Sigmoid colon (tissue), 6 donors: ENCODE measurements at regions not wholly inside any gene's neighbourhood (a gene's known extent, or its start where the extent isn't known, plus 50 kb on each side); places are given as distances from the start of the nearest gene placed in this dataset.

ENCODE experiments used
- DNase-seq: peaks from one replicate; pipeline ENCODE4 v3.0.0-alpha.2; 2019
- H3K27ac ChIP-seq, 4 donors: fragments of 200-600 bp; sonication (generic); one replicate each; pipeline ENCODE4 v1.5.1; 2016 to 2019; ENCODE audit warnings: mild to moderate bottlenecking in 1 of 4
- H3K27me3 ChIP-seq, 3 donors: fragments of 200-600 bp; sonication (generic); one replicate each; pipeline ENCODE4 v1.5.1; 2019; ENCODE audit warnings: mild to moderate bottlenecking in 1 of 3
- H3K36me3 ChIP-seq, 4 donors: fragments of 200-600 bp; sonication (generic); one replicate each; pipeline ENCODE4 v1.5.1; 2016 to 2019
- H3K4me1 ChIP-seq, 4 donors: fragments of 200-600 bp; sonication (generic); one replicate each; pipeline ENCODE4 v1.5.1; 2017 to 2019
- H3K4me3 ChIP-seq, 4 donors: fragments of 200-600 bp; sonication (generic); one replicate each; pipeline ENCODE4 v1.5.1; 2017 to 2019; ENCODE audit warnings: mild to moderate bottlenecking in 2 of 4, moderate library complexity in 1 of 4
- H3K9me3 ChIP-seq, 4 donors: fragments of 200-600 bp in 3 of 4; sonication (generic) in 3 of 4; one replicate each; pipeline versions ENCODE4 v1.5.1 to v1.6.1; 2013 to 2019
- CTCF ChIP-seq, 4 experiments: fragments of 450-650 bp in 3 of 4; fragments of 200-600 bp in 1 of 4; IDR thresholded peaks; one replicate each; pipeline ENCODE4 v1.5.1; 2016 to 2019; ENCODE audit warnings: antibody characterized with exemption in 4 of 4, mild to moderate bottlenecking in 3 of 4, moderate library complexity in 2 of 4
- EP300 ChIP-seq, 4 donors: sonication (generic); formaldehyde crosslinking; IDR thresholded peaks; one replicate each; pipeline ENCODE4 v1.6.1; 2017; ENCODE audit warnings: antibody characterized with exemption in 4 of 4
- POLR2A ChIP-seq, 2 donors: fragments of 450-650 bp; IDR thresholded peaks; one replicate each; pipeline ENCODE4 v1.6.1; 2016; ENCODE audit warnings: antibody characterized with exemption in 2 of 2, mild to moderate bottlenecking in 2 of 2, moderate library complexity in 2 of 2
- POLR2AphosphoS5 ChIP-seq, 4 donors: sonication (generic); formaldehyde crosslinking; IDR thresholded peaks; one replicate each; pipeline ENCODE4 v1.6.1; 2017; ENCODE audit warnings: antibody characterized with exemption in 4 of 4
- WGBS, 2 donors: extraction: QIAGEN DNeasy Blood & Tissue Kit; methylation state at CpG; one replicate each; pipeline ENCODE4 v1.1.7; 2013; 5-methylcytosine and 5-hydroxymethylcytosine counted together
- intact Hi-C: fragments of 100-400 bp; cut with DNase I; formaldehyde crosslinking; loops from one replicate; pipeline ENCODE4 v1.15.1; 2023
- donor health status: healthy with polysubstance abuse.
- donor health status: healthy.

GRCh38 chr12:33825986-33826602 is 196.2 kb upstream of the ALG10 start:
- H3K9me3 ChIP-seq: no peaks in the 10 kb centered on the region
- no peaks in the 10 kb centered on the region for H3K4me1 ChIP-seq
- no peaks in the 10 kb centered on the region for H3K36me3 ChIP-seq
- no peak for DNase-seq
- TF ChIP-seq POLR2AphosphoS5 (IDR thresholded peaks at IDR 0.05): no peak
- no peak for TF ChIP-seq POLR2A (IDR thresholded peaks at IDR 0.05)
- TF ChIP-seq CTCF (IDR thresholded peaks at IDR 0.05): no peak
- no peak for TF ChIP-seq EP300 (IDR thresholded peaks at IDR 0.05)
- H3K27me3 ChIP-seq: no peaks in the 10 kb centered on the region
- intact Hi-C loops: no loop called here
- H3K27ac ChIP-seq: no peak overlapping the region
- H3K4me3 ChIP-seq: no peak overlapping the region
- WGBS, 2 donors: 59 to 98% methylated on average over 2 of the region's 2 CpGs

- intact Hi-C loops: no loop called here
- TF ChIP-seq CTCF (IDR thresholded peaks at IDR 0.05) (no peak), POLR2A (IDR thresholded peaks at IDR 0.05) (no peak), EP300 (IDR thresholded peaks at IDR 0.05) (no peak), POLR2AphosphoS5 (IDR thresholded peaks at IDR 0.05) (no peak)
Observed at GRCh38 chr12:33828326-33828725, 194.0 kb upstream of the ALG10 start.

GRCh38 chr12:33830070-33830469 is 192.2 kb upstream of the ALG10 start:
- no peaks in the 10 kb centered on the region for H3K9me3 ChIP-seq
- no peak for DNase-seq
- no peaks in the 10 kb centered on the region for H3K27me3 ChIP-seq
- no peaks in the 10 kb centered on the region for H3K36me3 ChIP-seq
- TF ChIP-seq EP300 (IDR thresholded peaks at IDR 0.05) (no peak), POLR2AphosphoS5 (IDR thresholded peaks at IDR 0.05) (no peak), CTCF (IDR thresholded peaks at IDR 0.05) (no peak), POLR2A (IDR thresholded peaks at IDR 0.05) (no peak)
- intact Hi-C loops: no loop called here
- H3K27ac ChIP-seq: no peak overlapping the region
- no peak overlapping the region for H3K4me3 ChIP-seq
- 83 to 85% methylated on average over 2 of the region's 2 CpGs for WGBS, 2 donors
- no peaks in the 10 kb centered on the region for H3K4me1 ChIP-seq

More at GRCh38 chr12:33828326-33828725, 194.0 kb upstream of the ALG10 start:
- 77 to 87% methylated on average over 1 of the region's 1 CpG for WGBS, 2 donors
- Histone ChIP-seq H3K9me3 (no peaks in the 10 kb centered on the region), H3K4me3 (no peak overlapping the region), H3K4me1 (no peaks in the 10 kb centered on the region), H3K36me3 (no peaks in the 10 kb centered on the region), H3K27me3 (no peaks in the 10 kb centered on the region), H3K27ac (no peak overlapping the region)
- DNase-seq: no peak

GRCh38 chr12:33832900-33833299 is 189.4 kb upstream of the ALG10 start:
- H3K4me1 ChIP-seq: no peaks in the 10 kb centered on the region
- no peak for DNase-seq
- no peak overlapping the region for H3K27ac ChIP-seq
- no peak for TF ChIP-seq EP300 (IDR thresholded peaks at IDR 0.05)
- TF ChIP-seq CTCF (IDR thresholded peaks at IDR 0.05): no peak
- no peak for TF ChIP-seq POLR2AphosphoS5 (IDR thresholded peaks at IDR 0.05)
- TF ChIP-seq POLR2A (IDR thresholded peaks at IDR 0.05): no peak
- intact Hi-C loops: no loop called here
- H3K27me3 ChIP-seq: no peaks in the 10 kb centered on the region
- no peaks in the 10 kb centered on the region for H3K36me3 ChIP-seq
- H3K9me3 ChIP-seq: peaks cover 0 to 2% (median 0%) of the 10 kb centered on the region in 4 donors
- 60 to 73% methylated on average over 3 of the region's 3 CpGs for WGBS, 2 donors
- H3K4me3 ChIP-seq: no peak overlapping the region

GRCh38 chr12:33834672-33835071 is 187.6 kb upstream of the ALG10 start:
- H3K36me3 ChIP-seq: no peaks in the 10 kb centered on the region
- no peaks in the 10 kb centered on the region for H3K4me1 ChIP-seq
- no peaks in the 10 kb centered on the region for H3K27me3 ChIP-seq
- TF ChIP-seq EP300 (IDR thresholded peaks at IDR 0.05) (no peak), POLR2AphosphoS5 (IDR thresholded peaks at IDR 0.05) (no peak), CTCF (IDR thresholded peaks at IDR 0.05) (no peak), POLR2A (IDR thresholded peaks at IDR 0.05) (no peak)
- no peak for DNase-seq
- intact Hi-C loops: no loop called here
- peaks cover 0 to 2% (median 0%) of the 10 kb centered on the region in 4 donors for H3K9me3 ChIP-seq
- 89 to 95% methylated on average over 1 of the region's 1 CpG for WGBS, 2 donors
- H3K4me3 ChIP-seq: no peak overlapping the region
- no peak overlapping the region for H3K27ac ChIP-seq
